ENCODE measurements at regions not wholly inside any gene's neighbourhood (a gene's known extent, or its start where the extent isn't known, plus 50 kb on each side); places are given as distances from the start of the nearest gene placed in this dataset.

- ATAC-seq = no peak
- no peak for TF ChIP-seq TCF4 (CRISPR knock-in tag; IDR thresholded peaks at IDR 0.05; ENCODE audit: borderline replicate concordance)
- no peak for TF ChIP-seq ARNTL (CRISPR knock-in tag; IDR thresholded peaks at IDR 0.05; ENCODE audit: borderline replicate concordance, low read depth)
- TF ChIP-seq GLIS3 (CRISPR knock-in tag; IDR thresholded peaks at IDR 0.05) = no peak
- no peak for TF ChIP-seq CSDC2 (CRISPR knock-in tag; IDR thresholded peaks at IDR 0.05)
- TF ChIP-seq PATZ1 (CRISPR knock-in tag; IDR thresholded peaks at IDR 0.05; ENCODE audit: borderline replicate concordance) = no peak
- TF ChIP-seq OSR1 (CRISPR knock-in tag; IDR thresholded peaks at IDR 0.05) = no peak
- no peak for TF ChIP-seq ZFP30 (CRISPR knock-in tag; IDR thresholded peaks at IDR 0.05)
- TF ChIP-seq ESRRG (CRISPR knock-in tag; IDR thresholded peaks at IDR 0.05) = no peak
These were observed 101.9 kb downstream of the TMPRSS5 start for GRCh38 chr11:113604186-113604585.

GRCh38 chr11:113603277-113604059 is 102.6 kb downstream of the TMPRSS5 start:
- ATAC-seq = no peak

GRCh38 chr11:113602483-113602882 is 103.6 kb downstream of the TMPRSS5 start:
- ATAC-seq = no peak
- TF ChIP-seq TOX (CRISPR knock-in tag; IDR thresholded peaks at IDR 0.05; ENCODE audit: borderline replicate concordance) (no peak), ZNF8 (CRISPR knock-in tag; IDR thresholded peaks at IDR 0.05) (no peak), SNAI2 (CRISPR knock-in tag; IDR thresholded peaks at IDR 0.05) (no peak), ISL1 (CRISPR knock-in tag; IDR thresholded peaks at IDR 0.05) (no peak), PATZ1 (CRISPR knock-in tag; IDR thresholded peaks at IDR 0.05; ENCODE audit: borderline replicate concordance) (no peak)

More at GRCh38 chr11:113603277-113604059, 102.6 kb downstream of the TMPRSS5 start:
- TF ChIP-seq SNAI2 (CRISPR knock-in tag; IDR thresholded peaks at IDR 0.05) = no peak
- no peak for TF ChIP-seq BACH2 (CRISPR knock-in tag; IDR thresholded peaks at IDR 0.05; ENCODE audit: borderline replicate concordance)
- TF ChIP-seq ZNF565 (CRISPR knock-in tag; conservative IDR thresholded peaks at IDR 0.05; ENCODE audit: low read depth) = no peak
- TF ChIP-seq TOX (CRISPR knock-in tag; IDR thresholded peaks at IDR 0.05; ENCODE audit: borderline replicate concordance) = no peak
- TF ChIP-seq TSHZ2 (CRISPR knock-in tag; IDR thresholded peaks at IDR 0.05) = no peak
- no peak for TF ChIP-seq PATZ1 (CRISPR knock-in tag; IDR thresholded peaks at IDR 0.05; ENCODE audit: borderline replicate concordance)
- no peak for TF ChIP-seq GLIS3 (CRISPR knock-in tag; IDR thresholded peaks at IDR 0.05)
- no peak for TF ChIP-seq TCF4 (CRISPR knock-in tag; IDR thresholded peaks at IDR 0.05; ENCODE audit: borderline replicate concordance)
- TF ChIP-seq ISL1 (CRISPR knock-in tag; IDR thresholded peaks at IDR 0.05) = no peak
- no peak for TF ChIP-seq ARNTL (CRISPR knock-in tag; IDR thresholded peaks at IDR 0.05; ENCODE audit: borderline replicate concordance, low read depth)
- TF ChIP-seq ZFP30 (CRISPR knock-in tag; IDR thresholded peaks at IDR 0.05) = no peak

GRCh38 chr11:113596658-113597057 is 109.5 kb downstream of the TMPRSS5 start:
- TF ChIP-seq ESRRG (CRISPR knock-in tag; IDR thresholded peaks at IDR 0.05) (no peak), ZC3H10 (CRISPR knock-in tag; IDR thresholded peaks at IDR 0.05) (no peak), SNAI2 (CRISPR knock-in tag; IDR thresholded peaks at IDR 0.05) (no peak), CREB5 (CRISPR knock-in tag; IDR thresholded peaks at IDR 0.05; ENCODE audit: low read depth) (no peak), ZNF70 (CRISPR knock-in tag; IDR thresholded peaks at IDR 0.05) (no peak), TCF4 (CRISPR knock-in tag; IDR thresholded peaks at IDR 0.05; ENCODE audit: borderline replicate concordance) (no peak), GLIS3 (CRISPR knock-in tag; IDR thresholded peaks at IDR 0.05) (no peak), RARB (CRISPR knock-in tag; IDR thresholded peaks at IDR 0.05) (no peak), BACH2 (CRISPR knock-in tag; IDR thresholded peaks at IDR 0.05; ENCODE audit: borderline replicate concordance) (no peak), POU6F1 (CRISPR knock-in tag; IDR thresholded peaks at IDR 0.05; ENCODE audit: borderline replicate concordance, low read depth) (no peak), ZNF8 (CRISPR knock-in tag; IDR thresholded peaks at IDR 0.05) (no peak), ARNTL (CRISPR knock-in tag; IDR thresholded peaks at IDR 0.05; ENCODE audit: borderline replicate concordance, low read depth) (no peak), OSR1 (CRISPR knock-in tag; IDR thresholded peaks at IDR 0.05) (no peak), ZFP3 (CRISPR knock-in tag; IDR thresholded peaks at IDR 0.05) (no peak)
- no peak for ATAC-seq
